ENCODE measurements at regions not wholly inside any gene's neighbourhood (a gene's known extent, or its start where the extent isn't known, plus 50 kb on each side); places are given as distances from the start of the nearest gene placed in this dataset.

DNA sequence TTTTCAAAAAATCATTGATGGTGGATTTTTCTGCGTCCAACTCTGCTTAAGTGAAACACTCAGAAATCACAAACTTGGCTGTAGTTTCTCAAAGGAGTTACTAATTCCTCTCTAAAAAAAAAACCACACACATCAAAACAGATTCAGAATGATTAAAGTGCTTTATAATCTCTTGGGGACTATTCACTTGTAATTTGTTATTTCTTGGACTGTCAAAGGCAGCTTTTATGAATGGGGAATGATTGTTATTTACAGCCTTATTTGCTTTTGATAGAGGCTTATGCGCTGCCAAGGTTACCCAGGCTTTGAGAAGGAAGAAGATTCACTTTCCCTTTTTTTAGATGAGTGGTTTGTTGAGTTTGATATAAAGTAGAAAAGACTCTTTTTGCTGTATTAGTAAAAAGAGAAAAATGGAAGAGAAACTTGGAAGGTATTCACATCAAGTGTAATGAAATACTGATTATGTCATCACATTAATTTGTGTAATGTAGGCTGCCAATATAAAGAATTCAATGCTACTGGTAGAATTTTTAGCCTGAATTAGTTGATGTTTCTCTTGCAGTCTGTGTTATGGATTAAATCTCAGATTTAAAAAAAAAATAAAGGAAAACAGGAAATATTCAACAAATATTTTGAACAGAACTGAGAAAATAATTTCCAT is 381.0 kb upstream of the SASH1 start:
- POLR2A ChIA-PET (ENCODE audit: partially characterized antibody) = no interaction called here
- Histone ChIP-seq H3K18ac (ENCODE audit: extremely low read depth, low read length) (no peak overlapping the region), H4K8ac (ENCODE audit: extremely low read depth, insufficient read depth, low read length) (no peak overlapping the region), H3K4me2 (ENCODE audit: insufficient read depth in 1 of 2, low read depth in 2 of 2, low read length in 2 of 2) (no peak overlapping the region), H3K4ac (replicated peaks; ENCODE audit: insufficient read length, low read depth, low read length) (no peak overlapping the region), H4K91ac (replicated peaks; ENCODE audit: insufficient read length, low read length) (no peak overlapping the region), H3K36me3 (ENCODE audit: control insufficient read depth in 2 of 4, insufficient read depth in 4 of 4, low read length in 3 of 4) (no peaks in the 10 kb centered on the region), H3K14ac (ENCODE audit: insufficient read length) (no peak overlapping the region), H3K23me2 (ENCODE audit: low read depth, low read length) (no peaks in the 10 kb centered on the region), H3K9ac (replicated peaks in 1 of 4; ENCODE audit: extremely low read depth in 1 of 4, low read depth in 3 of 4, low read length in 3 of 4) (no peak overlapping the region), H3K79me2 (ENCODE audit: control insufficient read depth in 1 of 2, insufficient read depth in 2 of 2, low read length in 2 of 2) (no peaks in the 10 kb centered on the region), H3K4me3 (ENCODE audit: extremely low read depth in 1 of 4, insufficient read depth in 2 of 4, low read depth in 3 of 4, low read length in 4 of 4) (no peak overlapping the region), H3K9me3 (ENCODE audit: insufficient read depth in 2 of 2, low read depth in 1 of 2, low read length in 1 of 2) (no peaks in the 10 kb centered on the region), H2AK5ac (ENCODE audit: low read depth, low read length) (no peak overlapping the region), H3K27me3 (replicated peaks in 1 of 4; ENCODE audit: control insufficient read depth in 3 of 4, extremely low read depth in 1 of 4, insufficient read depth in 3 of 4, low read length in 3 of 4) (no peaks in the 10 kb centered on the region), H2AFZ (ENCODE audit: low read length) (no peak overlapping the region), H3K79me1 (ENCODE audit: low read depth, low read length) (no peaks in the 10 kb centered on the region), H2BK20ac (ENCODE audit: low read length) (no peak overlapping the region), H3K27ac (ENCODE audit: low read depth, low read length) (no peak overlapping the region), H3K4me1 (replicated peaks in 1 of 4; ENCODE audit: control insufficient read depth in 3 of 4, insufficient read depth in 4 of 4, low read length in 3 of 4) (no peaks in the 10 kb centered on the region), H4K20me1 (replicated peaks in 1 of 2; ENCODE audit: control insufficient read depth in 1 of 2, insufficient read depth in 2 of 2, low read length in 2 of 2) (no peaks in the 10 kb centered on the region), H2BK12ac (ENCODE audit: low read depth, low read length) (no peak overlapping the region), H2BK5ac (ENCODE audit: low read depth, low read length) (no peak overlapping the region), H4K5ac (ENCODE audit: insufficient read length, low read depth, low read length) (no peak overlapping the region), H3K56ac (replicated peaks; ENCODE audit: insufficient read length, low read depth, low read length) (no peak overlapping the region), H3K23ac (ENCODE audit: insufficient read length) (no peak overlapping the region), H2BK120ac (replicated peaks; ENCODE audit: low read depth, low read length) (no peak overlapping the region), H2BK15ac (ENCODE audit: low read length) (no peak overlapping the region)
- 89% methylated on average over 2 of the region's 2 CpGs; no CpG with 5 or more reads in 1 of the 2 experiments for WGBS, 2 experiments (ENCODE audit: extremely low coverage in 1 of 2, insufficient coverage in 1 of 2, insufficient read length in 1 of 2, insufficient replicate concordance in 2 of 2, low coverage in 1 of 2, low lambda C conversion rate in 2 of 2, missing lambda C conversion rate in 1 of 2)
- CTCF ChIA-PET (ENCODE audit: partially characterized antibody) = interaction anchor here (0.8 to 1.6 kb wide), 2 partner anchors 9 to 53 kb away, joined by 3 to 7 read pairs; no protein-coding TSS in a partner anchor
- no peak for FAIRE-seq
- DNase-seq (ENCODE audit: low read depth in 1 of 2, low spot score in 2 of 2) = no peak
- TF ChIP-seq CEBPB (IDR thresholded peaks at IDR 0.05; ENCODE audit: low read depth, low read length) = no peak
- no peak for TF ChIP-seq JUN (IDR thresholded peaks at IDR 0.05; ENCODE audit: low read depth, low read length)
- no peak for TF ChIP-seq FOSL1 (IDR thresholded peaks at IDR 0.05; ENCODE audit: insufficient read depth, low read depth, low read length)
- TF ChIP-seq SUZ12 (IDR thresholded peaks at IDR 0.05; ENCODE audit: low read length) = no peak
- TF ChIP-seq RNF2 (IDR thresholded peaks at IDR 0.05; ENCODE audit: borderline replicate concordance, low read depth, low read length, missing control alignments, poor library complexity, severe bottlenecking) = no peak
- no peak for TF ChIP-seq GTF2F1 (IDR thresholded peaks at IDR 0.05; ENCODE audit: borderline replicate concordance, low read depth, low read length)
- TF ChIP-seq EZH2 (IDR thresholded peaks at IDR 0.05; ENCODE audit: low read depth, low read length, severe bottlenecking) = no peak
- no peak for TF ChIP-seq CHD1 (IDR thresholded peaks at IDR 0.05; ENCODE audit: low read depth, low read length)

All from H1 (cell line).